Gastrocnemius medialis (tissue), 4 donors: ENCODE measurements at regions not wholly inside any gene's neighbourhood (a gene's known extent, or its start where the extent isn't known, plus 50 kb on each side); places are given as distances from the start of the nearest gene placed in this dataset.

ENCODE experiments used
- POLR2A ChIP-seq, 2 donors: fragments of 450-650 bp; IDR thresholded peaks; one replicate each; pipeline ENCODE4 v1.6.1; 2017; ENCODE audit warnings: antibody characterized with exemption in 2 of 2, mild to moderate bottlenecking in 2 of 2, moderate library complexity in 2 of 2
- TF ChIP-seq, protein P1 (sequence below), 5 experiments: fragments of 450-650 bp in 3 of 5; fragments of 200-600 bp in 2 of 5; sonication (generic) in 2 of 5; IDR thresholded peaks in 4 of 5; conservative IDR thresholded peaks in 1 of 5; 1 replicate in 4 of 5; 2 replicates in 1 of 5; pipeline ENCODE4 v1.5.1; 2016 to 2019; ENCODE audit warnings: antibody characterized with exemption in 5 of 5, mild to moderate bottlenecking in 3 of 5, moderate library complexity in 3 of 5

- no peak for TF ChIP-seq POLR2A (IDR thresholded peaks at IDR 0.05)
- TF ChIP-seq, protein P1, sequence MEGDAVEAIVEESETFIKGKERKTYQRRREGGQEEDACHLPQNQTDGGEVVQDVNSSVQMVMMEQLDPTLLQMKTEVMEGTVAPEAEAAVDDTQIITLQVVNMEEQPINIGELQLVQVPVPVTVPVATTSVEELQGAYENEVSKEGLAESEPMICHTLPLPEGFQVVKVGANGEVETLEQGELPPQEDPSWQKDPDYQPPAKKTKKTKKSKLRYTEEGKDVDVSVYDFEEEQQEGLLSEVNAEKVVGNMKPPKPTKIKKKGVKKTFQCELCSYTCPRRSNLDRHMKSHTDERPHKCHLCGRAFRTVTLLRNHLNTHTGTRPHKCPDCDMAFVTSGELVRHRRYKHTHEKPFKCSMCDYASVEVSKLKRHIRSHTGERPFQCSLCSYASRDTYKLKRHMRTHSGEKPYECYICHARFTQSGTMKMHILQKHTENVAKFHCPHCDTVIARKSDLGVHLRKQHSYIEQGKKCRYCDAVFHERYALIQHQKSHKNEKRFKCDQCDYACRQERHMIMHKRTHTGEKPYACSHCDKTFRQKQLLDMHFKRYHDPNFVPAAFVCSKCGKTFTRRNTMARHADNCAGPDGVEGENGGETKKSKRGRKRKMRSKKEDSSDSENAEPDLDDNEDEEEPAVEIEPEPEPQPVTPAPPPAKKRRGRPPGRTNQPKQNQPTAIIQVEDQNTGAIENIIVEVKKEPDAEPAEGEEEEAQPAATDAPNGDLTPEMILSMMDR (IDR thresholded peaks at IDR 0.05 in 4 of 5, conservative IDR thresholded peaks at IDR 0.05 in 1 of 5), result no peak
These were observed 96.4 kb upstream of the XPO1 start for GRCh38 chr2:61634512-61634911.
